OCI-LY7 (cell line): ENCODE measurements at regions not wholly inside any gene's neighbourhood (a gene's known extent, or its start where the extent isn't known, plus 50 kb on each side); places are given as distances from the start of the nearest gene placed in this dataset.

ENCODE experiments used
- CTCF ChIP-seq: fragments of 200-600 bp; sonication (generic); conservative IDR thresholded peaks from 2 replicates; pipeline ENCODE4 v1.5.1; 2014; ENCODE audit warnings: mild to moderate bottlenecking, antibody characterized with exemption, low read length, moderate library complexity, mixed read lengths
- EZH2phosphoT487 ChIP-seq: fragments of 200-600 bp; sonication (generic); IDR thresholded peaks from 2 replicates; pipeline ENCODE4 v1.6.1; 2018; ENCODE audit warnings: low read depth, borderline replicate concordance, mild to moderate bottlenecking, mixed run types, antibody characterized with exemption, low read length, moderate library complexity, mixed read lengths

GRCh38 chr2:17051538-17051937 lies 385.9 kb upstream of the CYRIA start:
- TF ChIP-seq CTCF (no peak), EZH2phosphoT487 (no peak)
